RWPE2 (cell line): ENCODE measurements at regions not wholly inside any gene's neighbourhood (a gene's known extent, or its start where the extent isn't known, plus 50 kb on each side); places are given as distances from the start of the nearest gene placed in this dataset.

ENCODE experiments used
- ATAC-seq: fragments of 200-7000 bp; cut with Tn5 transposase; 3 replicates; pipeline ENCODE4 v1.9.1; 2021; ENCODE audit warnings: low read depth
- DNase-seq: peaks from one replicate; pipeline ENCODE4 v3.0.0-alpha.2; 2020; ENCODE audit warnings: low spot score
- H3K27ac ChIP-seq: fragments of 450-650 bp; 2 replicates; pipeline ENCODE4 v1.5.1; 2017; ENCODE audit warnings: mild to moderate bottlenecking; ENCODE audit not compliant: poor library complexity, severe bottlenecking
- H3K27me3 ChIP-seq: fragments of 250-450 bp; sonication (Bioruptor Pico); 2 replicates; pipeline ENCODE4 v1.5.1; 2021; ENCODE audit warnings: mild to moderate bottlenecking, moderate library complexity; ENCODE audit not compliant: insufficient read depth, poor library complexity, severe bottlenecking
- H3K36me3 ChIP-seq: fragments of 250-450 bp; sonication (Bioruptor Pico); 2 replicates; pipeline ENCODE4 v1.5.1; 2020; ENCODE audit warnings: low read depth, mild to moderate bottlenecking, moderate library complexity
- H3K4me1 ChIP-seq: fragments of 250-450 bp; sonication (Bioruptor Pico); 2 replicates; pipeline ENCODE4 v1.5.1; 2021; ENCODE audit warnings: mild to moderate bottlenecking, moderate library complexity; ENCODE audit not compliant: insufficient read depth, poor library complexity, severe bottlenecking
- H3K4me3 ChIP-seq: fragments of 250-450 bp; sonication (Bioruptor Pico); 2 replicates; pipeline ENCODE4 v1.5.1; 2021; ENCODE audit warnings: mild to moderate bottlenecking, moderate library complexity; ENCODE audit not compliant: severe bottlenecking
- H3K9me3 ChIP-seq: fragments of 250-450 bp; sonication (Bioruptor Pico); 2 replicates; pipeline ENCODE4 v1.5.1; 2021; ENCODE audit warnings: mild to moderate bottlenecking, moderate library complexity; ENCODE audit not compliant: severe bottlenecking
- CTCF ChIP-seq: fragments of 450-650 bp; IDR thresholded peaks from one replicate; pipeline ENCODE4 v1.5.1; 2017; ENCODE audit warnings: mild to moderate bottlenecking, moderate library complexity; ENCODE audit not compliant: poor library complexity, severe bottlenecking

GRCh38 chr14:79924551-79924950 is 286.8 kb downstream of the DIO2 start:
- Histone ChIP-seq H3K27ac (no peak overlapping the region), H3K27me3 (no peaks in the 10 kb centered on the region), H3K36me3 (no peaks in the 10 kb centered on the region), H3K4me1 (no peaks in the 10 kb centered on the region), H3K9me3 (no peaks in the 10 kb centered on the region), H3K4me3 (no peak overlapping the region)
- ATAC-seq (no peak), DNase-seq (no peak)
- no peak for TF ChIP-seq CTCF

GRCh38 chr14:79920180-79920692 is 291.1 kb downstream of the DIO2 start:
- H3K9me3 ChIP-seq: no peaks in the 10 kb centered on the region
- no peaks in the 10 kb centered on the region for H3K36me3 ChIP-seq
- no peaks in the 10 kb centered on the region for H3K27me3 ChIP-seq
- DNase-seq (no peak), ATAC-seq (no peak)
- H3K27ac ChIP-seq: no peak overlapping the region
- H3K4me3 ChIP-seq: no peak overlapping the region
- TF ChIP-seq CTCF: no peak
- H3K4me1 ChIP-seq: no peaks in the 10 kb centered on the region
